ENCODE measurements at regions not wholly inside any gene's neighbourhood (a gene's known extent, or its start where the extent isn't known, plus 50 kb on each side); places are given as distances from the start of the nearest gene placed in this dataset.
"Not testable (repeated sequence)": the region's sequence is repeated elsewhere in the genome, so short reads cannot be mapped to it uniquely, and the experiment has no call there.

GRCh38 chr6:96276305-96276704, 245.3 kb upstream of the UFL1 start:
- DNase-seq, result peak in 1 of 2 experiments; percentile 7

- DNase-seq, result no peak
These were observed 244.8 kb upstream of the UFL1 start for GRCh38 chr6:96276856-96277255.

GRCh38 chr6:96279084-96279483, 242.5 kb upstream of the UFL1 start:
- DNase-seq, result no peak

- DNase-seq, result no peak
These were observed 235.1 kb upstream of the UFL1 start for GRCh38 chr6:96286503-96286902.

GRCh38 chr6:96299525-96299924, 222.1 kb upstream of the UFL1 start:
- no peak for DNase-seq

GRCh38 chr6:96301023-96301422, 220.6 kb upstream of the UFL1 start:
- DNase-seq, result no peak

DNA sequence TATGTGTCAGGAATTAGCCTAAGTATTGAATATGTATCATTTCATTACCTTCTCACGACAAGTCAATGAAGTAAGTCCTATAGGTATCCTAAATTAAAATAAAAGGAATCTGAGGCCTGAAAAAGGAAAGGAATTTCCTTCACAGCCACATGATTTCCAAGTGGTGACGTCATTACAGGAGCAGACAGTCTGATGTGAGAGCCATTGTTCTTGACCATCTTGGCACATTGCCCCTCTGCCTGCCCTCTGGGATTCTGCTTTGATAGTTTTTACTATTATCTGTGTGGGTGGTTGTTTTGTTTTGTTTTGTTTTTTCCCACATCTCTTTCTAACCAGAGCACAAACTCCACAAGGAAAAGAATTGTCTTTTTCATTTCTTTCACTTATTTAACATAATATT, 219.8 kb upstream of the UFL1 start:
- DNase-seq, result no peak

- no peak for DNase-seq
These were observed 218.6 kb upstream of the UFL1 start for GRCh38 chr6:96302991-96303390.

GRCh38 chr6:96304997-96305396, 216.6 kb upstream of the UFL1 start:
- DNase-seq, result no peak

GRCh38 chr6:96330884-96331283, 190.7 kb upstream of the UFL1 start:
- no peak for DNase-seq

GRCh38 chr6:96340164-96340563, 181.4 kb upstream of the UFL1 start:
- no peak for DNase-seq

DNA sequence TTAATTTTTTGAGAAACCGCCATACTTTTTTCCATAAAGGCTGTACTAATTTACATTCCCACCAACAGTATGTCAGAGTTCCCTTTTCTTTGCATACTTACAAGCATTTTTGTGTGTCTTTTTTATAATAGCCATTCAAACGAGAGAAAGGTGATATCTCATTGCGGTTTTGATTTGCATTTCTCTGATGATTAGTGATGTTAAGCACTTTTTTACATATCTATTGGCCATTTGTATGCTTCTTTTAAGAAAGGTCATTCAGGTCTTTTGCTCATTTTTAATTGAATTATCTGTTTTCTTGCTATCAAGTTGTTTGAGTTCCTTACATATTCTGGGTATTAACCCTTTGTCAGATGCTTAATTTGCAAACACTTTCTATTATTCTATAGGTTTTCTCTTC, 176.1 kb upstream of the UFL1 start:
- peak; percentile 78 to 89 for DNase-seq

DNA sequence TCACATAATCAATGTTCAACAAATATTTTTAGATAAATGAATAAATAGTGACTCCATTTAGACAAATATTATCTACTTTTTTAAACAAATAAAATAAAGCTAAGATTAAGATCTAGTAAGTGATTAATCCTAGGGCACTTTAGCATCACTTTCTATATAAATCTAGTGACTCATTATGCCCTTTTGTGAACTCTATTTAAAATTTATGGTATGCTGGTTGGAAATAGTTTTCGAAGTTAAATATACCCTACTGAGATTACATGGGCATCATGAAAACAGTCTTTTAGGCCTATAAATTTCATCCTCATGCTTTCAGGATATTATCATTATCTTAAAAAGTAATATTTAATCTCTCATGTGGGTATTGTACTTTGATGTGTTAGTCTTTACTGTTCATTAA, 140.4 kb upstream of the UFL1 start:
- no peak for DNase-seq

DNA sequence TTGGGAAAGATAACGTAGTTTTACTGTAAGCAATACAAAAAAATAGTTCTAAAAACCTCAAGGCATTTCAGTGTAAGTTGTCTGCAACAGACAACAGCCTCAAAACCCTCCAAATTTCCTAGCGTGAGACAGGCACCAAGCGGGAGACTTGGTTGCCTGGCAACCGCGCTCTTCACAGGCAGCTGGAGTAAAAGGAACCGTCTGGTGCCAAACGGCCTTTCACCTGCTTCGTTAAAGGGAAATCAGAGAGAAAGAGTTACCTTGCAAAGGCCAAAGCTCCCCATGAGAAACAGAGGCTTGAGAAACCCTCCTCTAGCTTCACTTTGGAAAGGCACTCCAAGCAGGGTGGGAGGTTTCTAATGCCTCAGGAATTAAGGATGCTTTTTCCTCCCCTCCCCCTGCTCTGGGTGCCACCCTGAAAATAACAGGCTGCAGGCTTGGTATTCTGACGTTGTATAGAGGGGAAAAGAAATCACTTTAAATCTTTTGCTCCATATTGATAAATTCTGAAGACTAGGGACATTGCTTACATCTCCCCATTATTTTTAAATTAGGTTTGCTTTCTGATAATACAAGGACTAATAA, 129.7 kb upstream of the UFL1 start:
- DNase-seq, result peak; percentile 92

GRCh38 chr6:96394727-96395126, 126.9 kb upstream of the UFL1 start:
- peak; percentile 2 to 8 for DNase-seq

GRCh38 chr6:96410467-96410866, 111.1 kb upstream of the UFL1 start:
- no peak for DNase-seq

- no peak for DNase-seq
These were observed 101.3 kb upstream of the UFL1 start for GRCh38 chr6:96420294-96420693.

- DNase-seq, result no peak
These were observed 87.7 kb upstream of the UFL1 start for GRCh38 chr6:96433950-96434349.

DNA sequence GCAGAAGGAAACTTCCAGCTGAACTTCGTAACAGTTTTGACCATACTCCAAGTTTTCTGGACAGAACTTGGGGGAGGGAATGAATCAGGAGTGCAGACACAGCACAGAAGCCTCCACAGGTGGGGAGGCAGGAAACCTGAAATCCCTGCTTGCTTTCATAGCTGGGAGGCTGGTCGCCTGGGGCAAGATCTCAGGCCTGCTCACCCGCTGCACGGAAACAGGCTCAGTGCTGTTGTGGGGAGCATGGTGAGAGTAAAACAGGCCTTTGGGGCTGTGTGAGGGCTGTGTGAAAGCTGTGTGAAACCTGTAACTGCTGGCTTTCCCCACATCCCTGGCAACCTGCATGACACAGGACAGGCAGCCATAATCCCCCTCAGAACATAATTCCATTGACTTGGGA, 85.2 kb upstream of the UFL1 start:
- DNase-seq, result no peak

GRCh38 chr6:96437228-96437627, 84.4 kb upstream of the UFL1 start:
- DNase-seq, result not testable (repeated sequence)

DNA sequence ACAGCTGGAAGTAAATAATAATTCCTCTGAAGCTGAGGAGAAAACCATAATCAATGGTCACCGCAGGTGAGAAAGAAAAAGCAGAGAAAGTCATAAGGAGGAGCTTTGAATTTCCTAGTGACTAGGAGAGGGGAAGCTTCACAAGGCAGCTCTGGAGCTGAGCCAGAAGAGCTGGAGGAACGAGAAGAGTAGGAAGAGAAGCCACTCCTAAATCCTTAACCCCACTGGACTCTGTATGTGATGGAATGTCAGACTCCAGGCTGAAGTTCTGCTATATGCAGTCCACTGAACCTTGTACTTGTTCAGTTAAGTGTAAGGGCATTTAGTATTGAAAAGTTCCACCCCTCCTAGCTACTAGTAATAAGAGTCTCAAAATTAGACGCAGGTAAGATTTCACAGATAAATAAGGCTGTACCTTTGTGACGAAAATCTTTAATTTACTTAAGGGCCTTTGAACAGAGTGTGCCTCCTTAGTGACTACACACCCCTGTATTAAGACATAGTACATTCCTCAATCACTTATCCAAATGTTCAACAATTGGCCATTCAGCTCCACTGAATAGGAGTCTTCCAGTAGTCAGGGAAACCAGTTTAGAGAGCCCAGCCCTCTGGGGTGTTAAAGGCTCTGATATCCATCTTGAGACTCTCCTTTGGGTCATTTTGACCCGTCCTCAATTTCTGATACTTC, 71.4 kb upstream of the UFL1 start:
- no peak for DNase-seq

GRCh38 chr6:96450770-96451130, 70.9 kb upstream of the UFL1 start:
- no peak for DNase-seq

GRCh38 chr6:96458771-96459170, 62.8 kb upstream of the UFL1 start:
- no peak for DNase-seq

- DNase-seq, result no peak
These were observed 61.4 kb upstream of the UFL1 start for GRCh38 chr6:96460052-96460700.
